ENCODE measurements at regions not wholly inside any gene's neighbourhood (a gene's known extent, or its start where the extent isn't known, plus 50 kb on each side); places are given as distances from the start of the nearest gene placed in this dataset.

DNA sequence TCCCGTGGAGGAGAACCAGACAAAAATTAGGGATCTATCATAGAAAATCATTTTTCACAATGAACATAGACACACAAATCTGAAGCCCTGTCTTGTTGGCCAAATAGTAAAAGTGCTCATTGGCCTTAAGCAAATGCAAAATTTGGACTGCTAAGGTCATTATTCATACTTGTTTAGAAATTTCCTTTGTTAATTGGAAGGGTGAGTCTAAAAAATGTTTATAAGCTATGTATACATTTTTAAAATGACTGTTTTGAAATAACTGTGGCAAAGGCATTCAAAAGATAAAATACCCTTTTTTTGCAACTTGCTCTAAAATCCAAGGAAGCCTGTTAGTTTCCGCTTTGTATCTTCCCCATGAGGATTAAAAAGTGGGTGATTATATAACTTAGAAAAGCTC is 195.0 kb downstream of the ZNF330 start:
- TF ChIP-seq, protein P1, sequence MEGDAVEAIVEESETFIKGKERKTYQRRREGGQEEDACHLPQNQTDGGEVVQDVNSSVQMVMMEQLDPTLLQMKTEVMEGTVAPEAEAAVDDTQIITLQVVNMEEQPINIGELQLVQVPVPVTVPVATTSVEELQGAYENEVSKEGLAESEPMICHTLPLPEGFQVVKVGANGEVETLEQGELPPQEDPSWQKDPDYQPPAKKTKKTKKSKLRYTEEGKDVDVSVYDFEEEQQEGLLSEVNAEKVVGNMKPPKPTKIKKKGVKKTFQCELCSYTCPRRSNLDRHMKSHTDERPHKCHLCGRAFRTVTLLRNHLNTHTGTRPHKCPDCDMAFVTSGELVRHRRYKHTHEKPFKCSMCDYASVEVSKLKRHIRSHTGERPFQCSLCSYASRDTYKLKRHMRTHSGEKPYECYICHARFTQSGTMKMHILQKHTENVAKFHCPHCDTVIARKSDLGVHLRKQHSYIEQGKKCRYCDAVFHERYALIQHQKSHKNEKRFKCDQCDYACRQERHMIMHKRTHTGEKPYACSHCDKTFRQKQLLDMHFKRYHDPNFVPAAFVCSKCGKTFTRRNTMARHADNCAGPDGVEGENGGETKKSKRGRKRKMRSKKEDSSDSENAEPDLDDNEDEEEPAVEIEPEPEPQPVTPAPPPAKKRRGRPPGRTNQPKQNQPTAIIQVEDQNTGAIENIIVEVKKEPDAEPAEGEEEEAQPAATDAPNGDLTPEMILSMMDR (IDR thresholded peaks at IDR 0.05; ENCODE audit: low read depth, low read length), result no peak
- no peak overlapping the region for H3K4me3 ChIP-seq (ENCODE audit: low read depth, low read length)

DNA sequence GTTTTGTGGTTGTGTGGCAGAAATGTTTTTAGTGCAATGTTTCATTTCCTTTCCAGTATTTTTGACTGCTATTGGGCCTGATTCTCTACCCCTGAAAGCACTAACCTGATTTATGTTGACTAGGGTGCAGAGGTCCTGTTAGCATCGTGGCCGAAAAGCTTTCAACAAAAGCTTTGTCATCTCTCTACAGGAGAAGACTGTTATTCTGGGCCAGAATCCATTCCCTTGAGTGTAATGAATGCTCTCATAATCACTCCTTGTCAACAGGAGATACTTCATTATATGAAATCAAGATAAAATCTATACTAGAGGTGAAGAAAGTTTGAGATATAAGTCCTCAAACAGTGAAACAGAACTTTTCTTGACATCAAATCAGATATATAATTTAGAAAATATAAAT is 195.5 kb downstream of the ZNF330 start:
- H3K4me3 ChIP-seq (ENCODE audit: low read depth, low read length), result no peak overlapping the region
- TF ChIP-seq, protein P1 (IDR thresholded peaks at IDR 0.05; ENCODE audit: low read depth, low read length), result no peak

DNA sequence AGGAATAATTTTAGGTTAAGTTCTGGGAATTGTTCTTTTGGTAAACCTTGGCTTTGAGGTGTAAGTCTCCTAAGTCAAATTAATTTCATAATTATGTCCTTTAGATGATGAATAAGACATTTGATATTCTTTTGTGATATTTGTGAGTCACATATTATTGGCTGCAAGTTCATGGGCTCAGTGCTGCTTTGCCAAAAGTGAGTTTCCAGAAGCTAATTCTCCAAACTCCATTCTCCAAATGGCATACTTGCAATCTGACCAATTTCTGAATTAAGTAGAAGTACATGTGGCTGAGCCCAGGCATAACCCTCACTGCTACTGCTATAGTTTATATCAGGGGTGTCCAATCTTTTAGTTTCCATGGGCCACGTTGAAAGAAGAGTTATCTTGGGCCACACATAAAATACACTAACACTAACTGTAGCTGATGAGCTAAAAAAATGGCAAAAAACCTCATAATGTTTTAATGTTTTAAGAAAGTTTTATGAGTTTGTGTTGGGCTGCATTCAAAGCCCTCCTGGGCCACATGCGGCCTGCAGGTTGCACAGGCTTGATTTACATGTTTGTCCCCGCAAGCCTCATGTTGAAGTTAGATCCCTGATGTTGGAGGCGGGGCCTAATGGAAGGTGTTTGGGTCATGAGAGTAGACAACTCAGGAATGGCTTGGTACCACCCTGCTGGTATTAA is 196.1 kb downstream of the ZNF330 start:
- no peak overlapping the region for H3K4me3 ChIP-seq (ENCODE audit: low read depth, low read length)
- TF ChIP-seq, protein P1 (IDR thresholded peaks at IDR 0.05; ENCODE audit: low read depth, low read length), result no peak

DNA sequence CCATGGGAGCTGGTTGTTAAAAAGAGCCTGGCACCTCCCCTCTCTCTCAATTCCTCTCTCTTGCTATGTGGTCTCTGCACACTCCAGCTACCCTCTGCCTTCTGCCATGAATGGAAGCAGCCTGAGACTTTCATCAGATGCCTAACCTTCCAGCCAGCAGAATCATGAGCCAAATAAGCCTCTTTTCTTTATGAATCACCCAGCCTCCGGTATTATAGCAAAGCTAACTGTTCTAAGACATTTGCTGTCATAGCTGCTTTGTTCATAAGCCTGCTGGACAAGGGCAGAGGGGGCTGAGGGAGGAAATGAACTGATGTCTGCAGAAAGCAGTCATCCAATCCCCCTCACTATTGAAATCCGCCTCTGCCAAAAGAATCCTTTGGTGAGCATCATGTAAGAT is 196.7 kb downstream of the ZNF330 start:
- TF ChIP-seq, protein P1 (IDR thresholded peaks at IDR 0.05; ENCODE audit: low read depth, low read length), result no peak
- H3K4me3 ChIP-seq (ENCODE audit: low read depth, low read length), result no peak overlapping the region

DNA sequence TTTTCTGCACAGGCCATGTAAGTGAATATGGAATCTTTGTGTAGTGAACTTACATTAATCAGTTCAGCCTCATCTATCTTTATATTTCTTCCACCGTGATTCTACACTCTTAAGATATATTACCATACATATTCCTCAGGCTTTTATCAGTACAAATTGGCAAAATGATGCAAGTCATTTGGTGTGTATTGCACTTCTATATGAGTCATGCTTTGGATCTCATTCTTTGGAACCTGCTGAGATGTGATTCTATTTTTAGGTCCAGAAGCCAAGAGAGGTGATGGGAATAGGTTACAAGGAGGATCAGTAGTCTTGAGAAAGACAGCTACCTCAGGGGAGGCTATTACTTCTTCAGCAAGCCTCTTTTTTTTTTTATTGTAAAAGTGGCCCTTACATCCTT is 204.4 kb downstream of the ZNF330 start:
- TF ChIP-seq, protein P1 (IDR thresholded peaks at IDR 0.05; ENCODE audit: low read depth, low read length), result no peak
- no peak overlapping the region for H3K4me3 ChIP-seq (ENCODE audit: low read depth, low read length)

DNA sequence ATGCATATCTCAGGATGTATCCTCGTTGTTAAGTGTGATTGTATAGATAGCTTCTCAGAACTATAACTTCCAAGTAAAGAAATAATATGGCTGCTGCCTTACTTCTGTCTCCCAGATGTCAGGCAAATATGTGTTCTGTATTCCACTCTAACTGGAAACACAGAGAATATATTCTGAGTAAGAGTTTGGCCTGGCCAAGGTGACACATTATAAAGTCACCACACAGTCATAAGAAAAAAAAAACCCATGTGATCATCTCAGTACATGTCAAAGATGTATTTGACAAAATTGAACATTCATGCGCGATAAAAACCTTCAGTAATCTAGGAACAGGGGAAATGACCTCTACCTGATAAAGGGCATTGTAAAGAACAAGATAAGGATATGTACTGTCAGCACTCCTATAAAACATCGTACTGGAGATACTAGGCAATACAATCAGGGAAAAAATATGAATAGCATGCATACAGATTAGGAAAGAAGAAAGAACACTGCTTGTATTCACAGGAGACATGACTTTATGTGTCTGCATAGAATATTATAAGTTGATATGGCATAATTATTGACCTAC is 207.1 kb downstream of the ZNF330 start:
- TF ChIP-seq, protein P1 (IDR thresholded peaks at IDR 0.05; ENCODE audit: low read depth, low read length), result no peak
- no peak overlapping the region for H3K4me3 ChIP-seq (ENCODE audit: low read depth, low read length)

DNA sequence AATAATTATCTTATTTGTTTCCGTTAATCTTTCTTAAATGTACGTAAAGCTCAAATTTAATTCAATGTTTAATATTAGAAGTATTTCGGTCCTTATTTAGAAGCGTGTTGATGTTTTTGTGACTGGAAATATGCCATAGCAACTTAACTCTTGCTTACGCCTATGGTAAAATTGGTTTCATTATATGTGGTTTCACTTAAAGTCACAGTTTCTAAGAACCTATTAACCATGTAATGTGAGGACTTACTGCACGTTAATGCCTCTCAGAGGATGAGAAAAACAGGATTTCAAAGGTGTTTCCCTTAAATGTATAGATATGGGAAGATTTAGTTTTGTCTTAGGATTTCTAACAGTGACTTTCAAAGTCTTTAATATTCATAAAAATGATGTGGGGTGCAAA is 206.4 kb upstream of the IL15 start:
- TF ChIP-seq, protein P1 (IDR thresholded peaks at IDR 0.05; ENCODE audit: low read depth, low read length), result no peak
- no peak overlapping the region for H3K4me3 ChIP-seq (ENCODE audit: low read depth, low read length)
